ENCODE measurements at regions not wholly inside any gene's neighbourhood (a gene's known extent, or its start where the extent isn't known, plus 50 kb on each side); places are given as distances from the start of the nearest gene placed in this dataset.
"Not testable (repeated sequence)": the region's sequence is repeated elsewhere in the genome, so short reads cannot be mapped to it uniquely, and the experiment has no call there.

DNA sequence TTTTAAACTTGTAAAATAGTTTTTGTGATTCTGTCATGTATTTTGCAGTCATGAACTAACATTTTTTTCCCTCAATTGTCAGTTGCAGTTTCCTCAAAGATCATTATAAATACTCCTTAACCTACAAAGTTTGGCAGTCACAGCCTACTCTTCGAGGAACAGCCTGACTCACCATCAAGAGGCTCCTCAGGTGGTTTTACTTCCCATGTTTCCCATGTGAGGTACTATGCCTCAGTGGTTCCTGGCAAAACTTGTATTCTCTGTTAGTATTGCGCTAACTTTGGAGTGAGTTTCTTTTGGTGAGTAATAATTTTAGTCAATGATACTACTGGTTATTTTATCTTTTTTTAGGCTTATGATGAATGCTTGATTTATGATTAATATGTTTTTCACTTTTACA, 513.7 kb downstream of the SPATA31A6 start:
- not testable (repeated sequence) for TF ChIP-seq CTCF, POLR2A (IDR thresholded peaks at IDR 0.05)
